Parathyroid adenoma (tissue), 2 donors: ENCODE measurements at regions not wholly inside any gene's neighbourhood (a gene's known extent, or its start where the extent isn't known, plus 50 kb on each side); places are given as distances from the start of the nearest gene placed in this dataset.
"Not testable (repeated sequence)": the region's sequence is repeated elsewhere in the genome, so short reads cannot be mapped to it uniquely, and the experiment has no call there.

Experiments
- H2AFZ ChIP-seq: fragments of 300-600 bp; sonication (generic); one replicate; pipeline ENCODE4 v1.7.0; 2017; ENCODE audit warnings: antibody characterized with exemption, mild to moderate bottlenecking
- H3K27ac ChIP-seq: fragments of 300-600 bp; sonication (generic); one replicate; pipeline ENCODE4 v1.7.0; 2017
- H3K27me3 ChIP-seq: fragments of 300-600 bp; sonication (generic); one replicate; pipeline ENCODE4 v1.7.0; 2017; ENCODE audit warnings: low read length; ENCODE audit not compliant: control insufficient read depth, insufficient read depth
- H3K36me3 ChIP-seq: fragments of 300-600 bp; sonication (generic); one replicate; pipeline ENCODE4 v1.7.0; 2017; ENCODE audit warnings: low read length; ENCODE audit not compliant: control insufficient read depth, insufficient read depth
- H3K4me1 ChIP-seq: fragments of 300-600 bp; sonication (generic); one replicate; pipeline ENCODE4 v1.7.0; 2017; ENCODE audit warnings: control low read depth
- H3K4me2 ChIP-seq: fragments of 300-600 bp; sonication (generic); one replicate; pipeline ENCODE4 v1.7.0; 2017; ENCODE audit warnings: low read length
- H3K4me3 ChIP-seq: fragments of 300-600 bp; sonication (generic); one replicate; pipeline ENCODE4 v1.7.0; 2017; ENCODE audit warnings: low read depth, low read length
- H3K79me2 ChIP-seq: fragments of 300-600 bp; sonication (generic); one replicate; pipeline ENCODE4 v1.7.0; 2017; ENCODE audit warnings: control low read depth
- H3K9ac ChIP-seq: fragments of 300-600 bp; sonication (generic); one replicate; pipeline ENCODE4 v1.7.0; 2017; ENCODE audit warnings: mild to moderate bottlenecking
- H3K9me3 ChIP-seq: fragments of 300-600 bp; sonication (generic); one replicate; pipeline ENCODE4 v1.7.0; 2017; ENCODE audit warnings: low read length; ENCODE audit not compliant: control insufficient read depth
- TF ChIP-seq, protein P1 (sequence below): fragments of 300-600 bp; sonication (generic); IDR thresholded peaks from one replicate; pipeline ENCODE4 v1.7.0; 2017; ENCODE audit warnings: antibody characterized with exemption, mild to moderate bottlenecking
- donor health status: primary hyperparathyroidism.

DNA sequence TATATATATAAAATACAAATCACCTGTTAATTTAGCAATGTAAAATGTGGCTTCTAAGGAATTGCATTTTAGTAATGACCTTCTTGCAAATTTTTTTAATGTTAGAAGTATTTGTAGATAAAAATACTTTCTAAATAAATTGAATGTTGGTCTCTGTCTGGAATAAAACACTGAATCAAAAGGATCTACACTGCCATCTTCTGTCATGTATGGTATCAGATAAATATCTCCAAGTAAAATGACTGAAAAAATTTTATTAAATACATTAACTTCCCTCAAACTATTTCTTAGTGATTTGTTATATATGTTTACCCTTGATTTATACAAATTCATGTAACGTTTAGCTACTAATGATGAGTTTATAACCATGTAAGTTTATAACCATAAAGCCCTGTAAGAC, 2029.3 kb downstream of the MRPL39 start:
- Histone ChIP-seq H3K36me3 (no peaks in the 10 kb centered on the region), H3K27me3 (no peaks in the 10 kb centered on the region), H3K9ac (no peak overlapping the region), H3K4me1 (no peaks in the 10 kb centered on the region), H3K79me2 (no peaks in the 10 kb centered on the region), H3K9me3 (no peaks in the 10 kb centered on the region), H2AFZ (no peak overlapping the region), H3K27ac (no peak overlapping the region), H3K4me2 (no peak overlapping the region), H3K4me3 (no peak overlapping the region)
- TF ChIP-seq, protein P1, sequence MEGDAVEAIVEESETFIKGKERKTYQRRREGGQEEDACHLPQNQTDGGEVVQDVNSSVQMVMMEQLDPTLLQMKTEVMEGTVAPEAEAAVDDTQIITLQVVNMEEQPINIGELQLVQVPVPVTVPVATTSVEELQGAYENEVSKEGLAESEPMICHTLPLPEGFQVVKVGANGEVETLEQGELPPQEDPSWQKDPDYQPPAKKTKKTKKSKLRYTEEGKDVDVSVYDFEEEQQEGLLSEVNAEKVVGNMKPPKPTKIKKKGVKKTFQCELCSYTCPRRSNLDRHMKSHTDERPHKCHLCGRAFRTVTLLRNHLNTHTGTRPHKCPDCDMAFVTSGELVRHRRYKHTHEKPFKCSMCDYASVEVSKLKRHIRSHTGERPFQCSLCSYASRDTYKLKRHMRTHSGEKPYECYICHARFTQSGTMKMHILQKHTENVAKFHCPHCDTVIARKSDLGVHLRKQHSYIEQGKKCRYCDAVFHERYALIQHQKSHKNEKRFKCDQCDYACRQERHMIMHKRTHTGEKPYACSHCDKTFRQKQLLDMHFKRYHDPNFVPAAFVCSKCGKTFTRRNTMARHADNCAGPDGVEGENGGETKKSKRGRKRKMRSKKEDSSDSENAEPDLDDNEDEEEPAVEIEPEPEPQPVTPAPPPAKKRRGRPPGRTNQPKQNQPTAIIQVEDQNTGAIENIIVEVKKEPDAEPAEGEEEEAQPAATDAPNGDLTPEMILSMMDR, result no peak

DNA sequence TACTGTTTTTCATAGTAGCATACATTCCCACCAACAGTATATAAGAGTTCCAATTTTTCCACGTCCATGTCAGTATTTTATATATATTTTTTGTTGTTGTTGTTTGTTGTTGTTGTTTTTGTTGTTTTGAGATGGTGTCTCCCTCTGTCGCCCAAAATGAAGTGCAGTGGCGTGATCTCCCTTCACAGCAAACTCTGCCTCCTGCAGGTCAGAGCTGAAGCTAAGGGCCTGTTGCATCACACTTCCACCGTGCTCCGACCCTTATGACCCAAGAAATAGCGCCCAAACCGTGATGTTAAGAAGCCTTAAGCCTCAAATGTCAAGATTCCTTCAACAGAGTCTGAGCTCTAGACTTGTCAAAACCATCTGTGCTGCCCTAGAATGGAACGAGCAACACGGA, 2032.3 kb downstream of the MRPL39 start:
- Histone ChIP-seq H3K36me3 (no peaks in the 10 kb centered on the region), H3K9ac (no peak overlapping the region), H3K27me3 (no peaks in the 10 kb centered on the region), H3K9me3 (no peaks in the 10 kb centered on the region), H3K27ac (no peak overlapping the region), H3K4me2 (no peak overlapping the region), H3K4me1 (no peaks in the 10 kb centered on the region), H3K79me2 (no peaks in the 10 kb centered on the region), H2AFZ (no peak overlapping the region), H3K4me3 (no peak overlapping the region)
- TF ChIP-seq, protein P1, result no peak

DNA sequence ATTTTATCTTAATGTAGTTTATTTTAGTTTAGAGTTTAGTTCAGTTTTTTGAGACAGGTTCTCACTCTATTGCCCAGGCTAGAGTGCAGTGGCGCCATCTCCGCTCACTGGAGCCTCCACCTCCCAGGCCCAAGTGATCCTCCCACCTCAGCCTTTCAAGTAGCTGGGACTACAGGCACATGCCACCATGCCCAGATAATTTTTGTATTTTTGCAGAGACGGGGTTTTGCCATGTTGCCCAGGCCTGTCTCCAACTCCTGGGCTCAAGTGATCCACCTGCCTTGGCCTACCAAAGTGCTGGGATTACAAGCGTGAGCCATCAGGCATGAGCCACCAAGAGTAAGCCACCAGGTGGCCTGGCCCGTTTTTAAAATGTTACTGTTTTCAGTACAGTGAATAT, 2058.4 kb downstream of the MRPL39 start:
- H3K36me3 ChIP-seq, H3K27me3 ChIP-seq, H3K4me2 ChIP-seq, H2AFZ ChIP-seq, H3K79me2 ChIP-seq, H3K9me3 ChIP-seq, H3K9ac ChIP-seq, H3K4me3 ChIP-seq, H3K4me1 ChIP-seq, H3K27ac ChIP-seq: not testable (repeated sequence)

DNA sequence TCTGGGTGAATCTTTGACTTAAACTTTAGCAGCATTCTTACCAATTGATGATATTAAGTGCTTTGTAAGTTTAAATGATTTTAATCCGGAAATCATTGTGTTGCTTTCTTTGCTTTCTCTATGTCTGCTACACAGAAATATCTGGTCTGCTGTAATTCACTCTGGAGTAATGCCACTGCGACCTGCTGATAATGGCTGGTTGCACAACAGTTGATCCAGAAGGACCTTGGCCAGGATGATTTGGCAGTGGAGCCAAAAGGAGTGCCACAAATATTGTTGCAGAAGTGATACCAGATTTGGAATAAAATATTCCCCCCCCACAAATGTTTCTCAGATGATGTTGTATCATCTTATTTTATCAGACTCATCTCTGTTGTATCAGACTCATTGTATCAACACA, 2063.9 kb downstream of the MRPL39 start:
- TF ChIP-seq, protein P1, result no peak
- no peaks in the 10 kb centered on the region for H3K4me1 ChIP-seq
- H3K36me3 ChIP-seq, result no peaks in the 10 kb centered on the region
- no peak overlapping the region for H3K9ac ChIP-seq
- H3K27me3 ChIP-seq, result no peaks in the 10 kb centered on the region
- no peak overlapping the region for H3K4me3 ChIP-seq
- no peak overlapping the region for H3K4me2 ChIP-seq
- no peaks in the 10 kb centered on the region for H3K79me2 ChIP-seq
- no peak overlapping the region for H2AFZ ChIP-seq
- no peak overlapping the region for H3K27ac ChIP-seq
- H3K9me3 ChIP-seq, result no peaks in the 10 kb centered on the region

DNA sequence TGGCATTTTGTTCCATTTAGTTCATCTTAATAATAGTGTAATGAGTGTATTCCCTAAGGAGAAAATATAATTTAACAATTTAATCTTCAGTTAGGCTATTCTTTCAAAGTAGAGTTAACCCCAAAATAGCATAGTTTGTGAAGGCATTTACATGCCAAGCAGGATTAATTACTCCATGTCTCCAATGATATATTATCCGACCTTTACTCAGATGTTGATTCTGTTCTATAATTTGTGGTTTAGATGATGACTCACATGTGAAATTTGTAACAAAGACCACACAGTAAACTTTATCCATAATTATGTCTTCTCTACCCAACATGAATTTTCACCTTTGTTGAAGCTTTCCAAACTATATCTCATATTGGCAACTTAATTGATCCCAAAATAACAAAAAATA, 2065.2 kb downstream of the MRPL39 start:
- TF ChIP-seq, protein P1, result no peak
- no peak overlapping the region for H3K27ac ChIP-seq
- H2AFZ ChIP-seq, result no peak overlapping the region
- no peak overlapping the region for H3K4me2 ChIP-seq
- no peak overlapping the region for H3K9ac ChIP-seq
- H3K4me1 ChIP-seq, result no peaks in the 10 kb centered on the region
- no peaks in the 10 kb centered on the region for H3K36me3 ChIP-seq
- H3K9me3 ChIP-seq, result no peaks in the 10 kb centered on the region
- no peaks in the 10 kb centered on the region for H3K27me3 ChIP-seq
- H3K4me3 ChIP-seq, result no peak overlapping the region
- H3K79me2 ChIP-seq, result no peaks in the 10 kb centered on the region
